ENCODE measurements at regions not wholly inside any gene's neighbourhood (a gene's known extent, or its start where the extent isn't known, plus 50 kb on each side); places are given as distances from the start of the nearest gene placed in this dataset.
"Not testable (repeated sequence)": the region's sequence is repeated elsewhere in the genome, so short reads cannot be mapped to it uniquely, and the experiment has no call there.

DNA sequence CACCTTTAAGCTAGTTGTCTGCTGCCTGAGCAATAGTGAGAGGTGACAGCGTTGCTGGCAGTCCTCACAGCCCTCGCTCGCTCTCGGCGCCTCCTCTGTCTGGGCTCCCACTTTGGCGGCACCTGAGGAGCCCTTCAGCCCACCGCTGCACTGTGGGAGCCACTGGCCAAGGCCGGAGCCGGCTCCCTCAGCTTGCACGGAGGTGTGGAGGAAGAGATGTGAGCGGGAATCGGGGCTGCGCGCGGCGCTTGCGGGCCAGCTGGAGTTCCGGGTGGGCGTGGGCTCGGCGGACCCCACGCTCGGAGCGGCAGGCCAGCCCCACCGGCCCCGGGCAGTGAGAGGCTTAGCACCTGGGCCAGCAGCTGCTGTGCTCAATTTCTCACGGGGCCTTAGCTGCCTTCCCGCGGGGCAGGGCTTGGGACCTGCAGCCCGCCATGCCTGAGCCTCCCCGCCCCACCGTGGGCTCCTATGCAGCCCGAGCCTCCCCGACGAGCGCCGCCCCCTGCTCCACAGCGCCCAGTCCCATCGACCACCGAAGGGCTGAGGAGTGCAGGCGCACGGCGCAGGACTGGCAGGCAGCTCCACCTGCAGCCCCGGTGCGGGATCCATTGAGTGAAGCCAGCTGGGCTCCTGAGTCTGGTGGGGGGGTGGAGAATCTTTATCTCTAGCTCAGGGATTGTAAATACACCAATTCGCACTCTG lies 1424.5 kb downstream of the EFNA5 start:
- not testable (repeated sequence) for DNase-seq (ENCODE audit: low read depth in 2 of 2)

DNA sequence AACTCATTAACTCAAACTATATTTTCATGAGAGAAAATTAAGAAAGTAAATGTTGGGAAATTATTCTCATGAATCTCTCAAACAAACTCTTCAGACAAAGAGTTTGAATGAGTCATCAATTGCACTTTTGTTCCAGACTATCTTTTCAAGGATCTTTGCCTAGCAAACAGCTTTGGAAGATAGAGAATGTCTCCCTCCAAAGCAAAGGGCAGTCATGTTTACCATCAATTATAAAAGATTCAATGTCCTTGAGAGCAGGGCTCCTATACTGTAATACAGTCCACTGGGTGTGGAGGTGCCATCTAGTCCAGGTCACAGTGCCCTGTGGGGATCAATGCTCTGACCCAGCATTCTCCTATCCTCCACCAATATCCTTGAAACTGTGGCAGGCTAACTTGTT lies 1429.3 kb downstream of the EFNA5 start:
- DNase-seq (ENCODE audit: low read depth in 2 of 2) = no peak

DNA sequence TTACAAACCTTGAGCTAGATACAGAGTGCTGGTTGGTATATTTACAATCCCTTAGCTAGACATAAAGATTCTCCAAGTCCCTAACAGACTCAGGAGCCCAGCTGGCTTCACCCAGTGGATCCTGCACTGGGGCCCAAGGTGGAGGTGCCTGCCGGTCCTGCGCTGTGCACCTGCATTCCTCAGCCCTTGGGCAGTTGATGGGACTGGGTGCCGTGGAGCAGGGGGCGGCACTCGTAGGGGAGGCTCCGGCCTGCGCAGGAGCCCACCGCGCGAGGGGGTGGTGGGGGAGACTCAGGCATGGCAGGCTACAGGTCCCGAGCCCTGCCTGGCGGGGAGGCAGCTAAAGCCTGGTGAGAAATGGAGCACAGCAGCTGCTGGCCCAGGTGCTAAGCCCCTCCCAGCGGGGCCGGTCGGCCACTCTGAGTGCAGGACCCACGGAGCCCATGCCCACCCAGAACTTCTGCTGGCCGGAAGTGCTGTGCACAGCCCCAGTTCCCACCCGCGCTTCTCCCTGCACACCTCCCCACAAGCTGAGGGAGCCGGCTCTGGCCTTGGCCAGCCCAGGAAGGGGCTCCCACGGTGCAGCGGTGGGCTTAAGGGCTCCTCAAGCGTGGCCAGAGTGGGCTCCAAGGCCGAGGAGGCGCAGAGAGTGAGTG lies 1464.7 kb downstream of the EFNA5 start:
- no peak for DNase-seq (ENCODE audit: low read depth in 2 of 2)

DNA sequence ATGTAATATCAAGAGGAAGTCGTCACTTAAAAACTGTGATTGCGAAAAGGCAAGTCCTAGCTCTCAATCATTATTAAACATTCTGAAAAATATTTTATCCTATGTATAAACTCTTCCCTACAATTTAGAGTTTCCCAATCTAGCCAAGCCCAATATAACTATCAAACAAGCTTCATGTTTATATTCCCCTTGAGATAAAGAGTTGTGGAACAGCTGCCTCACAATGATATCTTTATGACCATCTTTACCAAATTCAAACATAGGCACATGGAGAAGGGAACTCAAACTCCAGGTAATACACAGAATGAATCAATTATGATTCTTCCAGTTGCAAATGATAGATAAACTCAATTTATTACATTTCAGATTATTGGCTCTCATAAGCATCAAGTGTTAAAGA lies 1468.7 kb downstream of the EFNA5 start:
- DNase-seq (ENCODE audit: low read depth in 2 of 2) = no peak

DNA sequence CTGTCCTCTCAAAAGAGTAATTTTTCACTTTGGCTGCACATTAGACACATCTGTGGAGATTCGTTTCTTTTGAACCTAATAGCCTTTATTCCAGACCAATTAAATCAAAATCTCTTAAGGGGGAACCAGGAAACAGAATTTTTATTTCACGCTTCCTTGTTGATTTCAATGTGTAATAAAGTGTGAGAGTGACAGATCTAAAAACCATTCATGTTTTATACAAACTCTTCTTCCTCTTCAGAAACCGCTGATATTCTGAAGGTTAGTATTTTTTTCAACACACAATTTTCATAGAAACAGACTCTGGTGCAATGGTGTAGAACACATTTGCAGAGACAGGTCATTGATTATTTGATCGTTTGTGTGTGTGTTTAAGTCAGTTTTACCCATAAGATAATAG lies 1469.8 kb downstream of the EFNA5 start:
- DNase-seq (ENCODE audit: low read depth in 2 of 2) = no peak

DNA sequence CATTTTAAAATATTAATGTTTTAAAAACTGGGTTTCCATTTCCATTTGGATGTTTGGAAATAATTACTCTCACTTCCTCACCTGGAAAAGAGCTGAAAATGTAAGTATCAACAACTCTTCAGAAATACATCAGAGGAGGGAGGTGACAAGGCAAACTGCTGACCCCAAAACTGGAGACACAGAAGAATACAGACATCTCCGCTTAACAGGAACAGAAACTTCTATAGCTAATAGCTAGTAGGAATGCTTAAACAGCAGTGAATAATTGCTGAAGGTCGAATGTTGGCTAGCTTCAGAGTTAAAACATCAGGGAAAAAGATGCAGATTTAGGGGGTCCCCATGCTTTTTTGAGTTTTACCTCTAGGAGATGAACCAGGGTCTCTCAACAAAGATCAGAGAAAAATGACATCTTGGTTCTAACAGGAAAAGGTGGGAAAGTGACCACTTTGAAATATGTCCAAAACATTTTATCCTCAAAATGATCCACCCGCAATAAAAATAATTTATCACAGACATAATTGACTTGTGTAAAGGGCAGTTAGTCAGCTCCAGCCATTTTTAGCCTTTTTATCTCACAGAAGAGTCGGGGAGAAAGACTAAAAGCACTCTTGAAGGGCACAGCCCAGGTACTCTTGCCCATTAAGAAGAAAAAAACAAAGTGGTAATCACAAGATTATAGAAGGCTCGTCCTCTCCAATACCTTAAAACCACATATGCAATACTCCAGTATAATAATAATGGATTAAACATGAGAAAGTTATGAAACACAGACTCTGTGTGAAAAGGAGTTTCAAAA lies 1474.9 kb downstream of the EFNA5 start:
- DNase-seq (ENCODE audit: low read depth in 2 of 2) = no peak

DNA sequence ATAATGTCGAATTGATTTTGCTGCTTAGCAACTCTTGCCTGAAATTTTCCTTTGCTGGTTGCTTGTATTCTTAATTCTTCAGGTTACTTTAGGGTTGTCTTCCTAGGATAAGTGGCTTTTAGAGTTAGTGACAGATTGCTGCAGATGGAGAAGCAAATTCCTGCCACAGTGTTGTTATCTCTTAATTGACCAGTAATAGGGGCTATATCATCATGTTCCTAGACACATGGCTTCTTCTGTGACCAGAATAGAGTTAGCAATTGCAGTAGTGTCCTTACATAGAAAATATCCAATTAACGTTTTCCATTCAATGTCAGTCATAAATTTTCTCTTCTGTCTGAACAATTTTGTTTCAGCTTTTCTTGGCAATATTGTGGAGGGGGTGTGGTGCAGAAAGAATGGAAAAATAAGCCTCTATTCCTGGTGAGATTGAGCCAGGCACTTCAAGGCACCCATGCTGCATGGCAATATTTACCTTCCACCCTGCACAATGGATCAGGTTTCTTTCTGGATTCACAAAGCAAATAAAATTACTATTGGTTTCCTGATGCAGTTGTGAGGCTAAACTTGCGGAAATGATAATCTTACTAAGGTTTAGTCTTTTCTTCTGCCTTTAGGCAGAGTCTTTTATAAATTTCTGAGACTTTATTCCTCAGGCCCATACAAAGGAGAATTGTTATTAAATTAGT lies 1481.5 kb downstream of the EFNA5 start:
- DNase-seq (ENCODE audit: low read depth in 2 of 2) = no peak

DNA sequence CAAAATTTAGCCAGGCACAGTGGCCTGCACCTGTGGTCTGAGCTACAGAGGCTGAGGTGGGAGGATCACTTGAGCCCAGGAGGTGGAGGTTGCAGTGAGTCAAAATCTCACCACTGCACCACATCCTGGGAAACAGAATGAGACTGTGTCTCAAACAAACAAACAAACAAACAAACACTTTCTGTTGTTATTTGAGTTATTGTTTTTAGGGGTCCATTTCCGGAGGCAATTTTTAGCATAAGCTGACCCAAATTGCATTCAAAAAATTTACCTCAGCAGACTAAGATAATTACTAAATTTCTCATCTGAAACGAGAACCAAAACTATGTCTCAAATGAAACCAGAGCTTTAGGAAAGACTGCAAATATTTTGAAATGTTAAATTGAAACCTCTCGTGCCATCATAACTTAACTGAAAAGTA lies 1485.1 kb downstream of the EFNA5 start:
- DNase-seq (ENCODE audit: low read depth in 2 of 2) = no peak

DNA sequence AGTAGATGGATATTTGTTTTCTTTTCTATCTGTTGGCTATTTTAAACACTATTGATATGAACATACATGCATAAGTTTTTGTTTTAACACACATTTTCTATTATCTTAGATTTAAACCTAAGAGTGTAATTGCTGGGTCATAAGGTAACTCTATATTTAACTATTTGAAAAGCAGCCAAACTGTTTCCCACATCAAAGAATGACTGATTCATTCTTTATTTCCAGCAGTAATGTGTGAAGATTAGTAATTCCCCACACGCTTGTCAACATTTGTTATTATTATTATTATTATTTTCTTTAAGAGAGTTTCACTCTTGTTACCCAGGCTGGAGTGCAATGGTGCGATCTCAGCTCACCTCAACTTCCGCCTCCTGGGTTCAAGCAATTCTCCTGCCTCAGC lies 1495.8 kb downstream of the EFNA5 start:
- no peak for DNase-seq (ENCODE audit: low read depth in 2 of 2)

DNA sequence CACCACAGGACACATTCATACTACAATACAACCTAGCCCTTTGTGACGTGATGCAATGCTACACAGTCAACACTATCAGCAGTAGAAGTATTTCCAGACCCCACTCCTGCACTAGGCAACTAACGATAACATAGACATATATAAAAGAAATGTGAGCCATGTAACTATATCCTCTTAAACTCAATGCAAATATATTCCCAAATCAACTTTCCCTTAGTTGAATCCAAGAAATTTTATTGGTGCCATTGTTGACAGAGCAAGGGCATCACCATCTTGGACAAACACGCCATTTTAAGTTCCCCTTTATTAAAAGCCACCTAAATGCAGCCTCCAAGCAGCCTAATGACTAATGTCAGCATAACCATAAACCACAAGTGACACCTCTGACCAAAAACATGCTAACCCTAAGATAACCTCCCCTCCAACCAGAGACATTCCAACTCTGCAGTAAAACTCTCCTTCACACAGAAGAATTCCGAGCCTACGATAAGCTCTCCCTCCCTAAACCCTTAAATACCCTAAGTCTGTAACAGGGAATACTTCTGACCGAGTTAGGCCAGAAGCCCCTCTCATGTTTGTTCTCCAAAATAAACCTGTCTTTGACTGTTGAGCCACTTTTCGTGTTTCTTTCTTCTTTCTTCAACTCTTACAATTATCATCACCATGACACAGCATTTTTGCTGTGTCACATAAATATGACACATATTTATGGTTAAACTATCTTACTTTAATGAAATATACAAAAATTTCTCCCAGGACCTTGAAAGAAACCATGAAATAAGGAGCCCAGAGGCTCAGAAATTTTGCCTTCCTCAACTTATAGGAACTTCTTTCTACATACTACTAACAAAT lies 1497.8 kb downstream of the EFNA5 start:
- DNase-seq (ENCODE audit: low read depth in 2 of 2) = no peak

DNA sequence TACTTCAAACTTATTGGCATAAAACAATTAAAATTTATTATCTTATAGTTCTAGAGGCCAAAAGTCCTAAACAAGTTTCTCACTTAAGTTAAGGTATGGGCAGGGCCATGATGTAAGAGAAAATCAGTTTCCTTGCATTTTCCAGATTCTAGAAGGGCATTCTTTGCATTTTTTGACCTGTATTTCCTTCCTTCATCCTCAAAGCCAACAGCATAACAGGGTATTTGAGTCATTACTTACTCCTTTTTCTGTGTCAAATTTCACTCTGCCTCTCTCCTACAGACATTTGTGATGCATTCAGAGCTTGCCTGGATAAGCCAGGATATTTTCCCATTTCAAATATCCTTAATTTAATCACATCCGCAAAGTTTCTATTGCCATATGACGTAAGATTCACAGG lies 1499.0 kb downstream of the EFNA5 start:
- no peak for DNase-seq (ENCODE audit: low read depth in 2 of 2)

DNA sequence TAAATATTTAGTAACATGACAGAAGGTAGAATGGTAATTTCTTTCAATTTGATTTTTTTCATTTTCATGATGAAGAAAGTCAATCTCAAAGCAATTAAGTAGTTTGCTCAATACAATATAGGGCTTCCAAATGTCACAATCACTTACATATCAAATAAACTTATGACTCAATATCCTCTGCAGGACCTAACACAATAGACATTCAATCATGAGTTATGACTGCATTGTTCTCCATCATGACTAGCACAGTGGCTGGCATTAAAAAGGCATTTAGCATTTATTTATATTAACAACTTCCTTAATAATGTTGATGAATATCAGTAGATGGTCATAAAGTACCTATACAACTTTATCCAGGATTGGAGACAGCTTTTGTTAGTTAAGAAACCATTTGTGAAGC lies 1499.6 kb downstream of the EFNA5 start:
- no peak for DNase-seq (ENCODE audit: low read depth in 2 of 2)

DNA sequence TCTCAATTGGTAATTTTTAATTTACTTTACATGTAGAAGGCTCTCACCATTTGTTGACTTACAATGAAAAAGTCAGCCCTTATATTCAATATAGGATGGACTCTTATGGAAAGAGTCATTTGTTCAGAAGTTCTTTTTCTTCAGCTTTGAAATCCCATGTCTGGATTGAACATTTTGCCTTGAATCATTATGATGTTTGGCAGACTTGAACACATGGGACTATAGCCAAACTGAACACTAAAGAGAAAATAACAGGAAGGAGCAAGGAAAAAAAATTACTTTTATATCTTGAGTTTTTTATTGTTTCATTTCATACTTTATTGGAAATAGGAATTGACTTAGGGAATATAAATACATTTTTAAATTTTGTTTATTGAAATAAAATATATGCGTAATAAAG lies 1503.0 kb downstream of the EFNA5 start:
- no peak for DNase-seq (ENCODE audit: low read depth in 2 of 2)

DNA sequence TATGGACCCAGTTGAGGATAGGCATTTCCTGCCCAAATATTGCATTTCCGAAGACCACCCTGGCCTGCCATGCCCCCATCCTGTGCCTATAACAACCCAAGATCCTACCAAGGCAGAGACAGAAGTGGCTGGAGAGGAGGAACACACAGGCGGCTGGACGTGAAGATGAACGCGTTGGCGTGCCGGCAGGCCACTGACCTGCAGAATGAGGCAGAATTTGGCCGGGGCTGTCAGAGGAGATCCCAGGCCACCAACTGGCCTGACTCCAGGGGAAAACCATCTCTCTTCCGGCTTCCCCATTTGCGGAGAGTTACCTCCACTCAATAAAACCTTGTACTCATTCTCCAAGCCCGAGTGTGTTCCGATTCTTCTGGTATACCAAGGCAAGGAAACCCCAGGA lies 1507.5 kb downstream of the EFNA5 start:
- DNase-seq (ENCODE audit: low read depth in 2 of 2) = no peak

DNA sequence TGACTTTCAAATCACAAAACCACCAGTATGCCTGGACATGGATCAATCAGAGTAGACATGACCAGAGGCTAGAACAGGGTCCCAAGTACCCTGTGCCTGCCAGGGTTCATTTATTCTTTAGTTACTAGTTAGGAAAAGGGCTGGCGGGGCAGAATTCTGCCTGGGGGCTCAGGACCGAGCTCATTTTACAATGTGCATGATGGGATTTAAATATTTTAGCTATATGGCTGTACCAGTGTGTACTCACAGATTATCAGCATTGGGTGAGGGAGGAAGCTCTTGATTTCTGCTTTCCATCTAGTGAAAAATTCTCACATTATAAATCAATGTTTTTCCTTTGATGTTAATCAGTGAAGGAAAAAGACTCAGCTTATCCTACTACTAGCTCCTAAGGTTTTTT lies 1511.1 kb downstream of the EFNA5 start:
- no peak for DNase-seq (ENCODE audit: low read depth in 2 of 2)

DNA sequence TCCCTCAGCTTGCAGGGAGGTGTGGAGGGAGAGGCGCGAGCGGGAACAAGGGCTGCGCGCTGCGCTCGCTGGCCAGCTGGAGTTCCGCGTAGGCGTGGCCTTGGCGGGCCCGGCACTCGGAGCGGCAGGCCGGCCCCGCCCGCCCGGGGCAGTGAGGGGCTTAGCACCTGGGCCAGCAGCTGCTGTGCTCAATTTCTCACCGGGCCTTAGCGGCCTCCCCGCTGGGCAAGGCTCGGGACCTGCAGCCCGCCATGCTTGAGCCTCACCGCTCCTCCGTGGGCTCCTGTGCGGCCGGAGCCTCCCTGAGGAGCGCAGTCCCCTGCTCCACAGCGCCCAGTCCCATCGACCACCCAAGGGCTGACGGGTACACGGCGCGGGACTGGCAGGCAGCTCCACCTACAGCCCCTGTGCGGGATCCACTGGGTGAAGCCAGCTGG lies 1516.4 kb downstream of the EFNA5 start:
- no peak for DNase-seq (ENCODE audit: low read depth in 2 of 2)

DNA sequence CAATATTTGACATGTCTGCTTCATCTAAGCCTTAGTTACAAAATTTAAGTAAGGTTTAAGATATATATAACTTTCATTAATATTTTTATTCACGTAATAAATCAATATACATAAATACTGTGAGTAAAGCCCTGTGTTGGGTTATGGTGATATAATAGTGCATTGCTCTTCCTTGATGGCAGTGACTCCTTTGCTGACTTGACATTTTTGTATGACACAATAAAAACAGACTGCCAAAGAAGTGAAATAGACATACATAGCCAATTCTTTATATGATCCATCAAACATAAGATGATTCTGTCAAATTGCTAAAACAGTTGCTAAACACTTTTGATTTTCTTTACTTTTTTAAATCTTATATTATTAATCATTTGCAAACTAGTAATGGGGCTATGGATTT lies 1518.2 kb downstream of the EFNA5 start:
- no peak for DNase-seq (ENCODE audit: low read depth in 2 of 2)

DNA sequence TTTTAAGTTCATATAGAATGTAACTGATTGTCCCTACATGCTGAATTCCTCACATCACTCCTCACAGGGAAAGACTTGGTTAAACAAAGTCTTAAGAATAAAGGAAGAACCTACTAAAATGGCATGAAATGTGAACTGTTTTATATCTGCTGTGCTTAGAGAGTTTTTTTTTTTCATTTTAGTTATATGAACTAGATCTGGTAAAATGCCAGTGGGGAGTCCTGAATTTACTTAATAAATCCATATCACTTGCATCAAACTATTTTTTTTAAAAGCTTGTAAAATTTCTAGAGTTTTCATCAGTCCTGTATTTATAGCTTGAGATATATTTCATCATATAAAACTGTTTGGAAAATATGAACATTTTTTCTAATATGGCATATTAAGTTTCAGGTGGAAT lies 1528.6 kb downstream of the EFNA5 start:
- DNase-seq (ENCODE audit: low read depth in 2 of 2) = no peak

DNA sequence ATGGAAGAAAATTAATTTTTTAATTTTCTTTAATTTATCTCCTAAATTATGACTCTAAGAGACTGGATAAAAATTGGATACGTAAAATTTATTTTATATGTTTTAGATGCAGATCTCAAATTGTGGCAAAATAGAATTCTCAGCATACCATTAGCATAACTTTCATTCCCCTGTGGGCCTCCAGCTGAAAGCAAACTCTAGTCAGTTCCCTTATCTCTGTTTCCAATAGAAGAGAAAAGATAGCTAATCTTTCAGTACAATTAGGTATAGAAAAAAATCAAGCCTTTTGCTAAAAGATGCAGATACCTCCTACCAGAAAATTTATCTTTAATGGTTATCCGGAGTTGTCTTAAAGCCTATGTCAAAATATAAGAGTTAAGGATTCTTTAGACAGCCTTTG lies 1530.6 kb downstream of the EFNA5 start:
- no peak for DNase-seq (ENCODE audit: low read depth in 2 of 2)

DNA sequence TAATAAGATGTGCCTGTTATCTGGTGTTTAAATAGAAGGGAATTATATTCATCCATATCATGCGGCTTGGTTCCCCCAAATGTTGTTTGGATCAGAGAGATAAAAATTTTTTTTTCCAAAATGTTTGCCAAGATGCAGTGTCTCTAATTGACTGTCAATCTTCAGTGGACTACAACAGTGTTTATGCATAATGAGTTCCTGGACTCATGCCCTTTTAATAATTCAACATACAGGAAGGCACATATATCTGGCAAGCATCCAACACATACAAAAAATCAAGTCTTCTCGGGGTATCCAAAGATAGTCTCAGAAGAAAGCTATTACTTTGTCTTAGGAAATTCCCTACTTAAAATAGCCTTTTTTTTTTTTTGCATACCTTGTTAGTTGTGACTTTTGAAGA lies 1534.7 kb downstream of the EFNA5 start:
- DNase-seq (ENCODE audit: low read depth in 2 of 2) = no peak

DNA sequence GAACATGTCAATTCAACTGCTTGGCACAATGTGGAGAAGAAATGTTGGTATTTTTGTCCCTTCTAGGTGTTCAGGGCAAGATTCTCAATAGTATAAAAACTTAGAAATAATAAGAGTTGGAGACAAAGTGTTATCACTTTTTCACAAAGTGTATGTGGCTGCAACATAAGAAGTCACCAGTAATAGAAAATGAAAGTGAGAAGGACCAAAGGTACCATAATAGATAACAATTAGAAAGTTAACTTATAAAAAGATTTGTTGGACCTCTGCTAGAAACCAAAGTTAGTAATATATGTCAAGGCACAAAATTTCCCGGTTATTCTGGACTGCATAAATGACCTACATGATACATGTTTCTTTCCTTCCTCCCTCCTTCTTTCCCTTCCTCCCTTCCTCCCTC lies 1535.3 kb downstream of the EFNA5 start:
- DNase-seq (ENCODE audit: low read depth in 2 of 2) = no peak

Data from stimulated activated CD8-positive, alpha-beta memory T cell treated with anti-CD3 and anti-CD28 coated beads, Interleukin-2, amount 100 ng/mL, for 48 hours (primary cell).